ENCODE measurements at regions not wholly inside any gene's neighbourhood (a gene's known extent, or its start where the extent isn't known, plus 50 kb on each side); places are given as distances from the start of the nearest gene placed in this dataset.

DNA sequence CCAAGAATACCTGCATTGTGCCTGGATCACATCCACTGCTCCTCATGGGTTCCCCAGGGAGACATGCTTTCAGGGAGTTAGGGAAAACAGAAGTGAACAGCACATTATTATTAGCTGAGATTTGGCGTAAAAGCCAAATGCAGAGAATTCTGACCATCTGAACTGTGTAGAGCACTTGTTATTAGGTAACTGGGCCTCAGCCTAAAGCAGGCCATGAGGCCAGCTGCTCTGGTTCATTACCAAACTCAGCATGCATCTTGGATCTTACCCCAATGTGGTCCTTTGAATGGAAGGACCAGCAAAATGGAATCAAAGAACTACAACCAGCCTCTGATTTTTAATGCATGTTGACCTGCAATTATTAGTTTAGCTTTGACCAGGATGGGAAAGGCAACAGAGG is 322.3 kb downstream of the KCNS3 start:
- intact Hi-C loops (cut with micrococcal nuclease): no loop called here

DNA sequence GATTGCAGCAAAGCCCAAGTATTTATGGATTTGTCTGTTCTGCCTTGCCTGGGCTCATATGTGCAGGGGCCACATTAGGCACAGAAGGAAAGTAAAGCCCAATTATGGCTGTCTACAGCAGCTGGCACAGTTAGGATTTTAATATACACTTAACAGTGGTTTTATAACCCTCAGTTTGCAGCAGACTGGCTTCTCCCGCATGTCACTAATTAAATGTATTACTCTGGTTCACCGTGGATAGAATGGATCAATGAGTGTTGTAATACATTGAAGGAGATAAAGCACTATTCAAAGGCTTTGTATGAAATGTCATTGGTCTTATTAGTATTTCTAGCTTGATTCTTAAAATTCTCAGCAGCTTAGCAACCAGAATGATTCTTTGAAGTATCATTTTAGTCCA is 320.2 kb downstream of the KCNS3 start:
- intact Hi-C loops (cut with micrococcal nuclease): no loop called here

- intact Hi-C loops (cut with micrococcal nuclease): no loop called here
Observed at GRCh38 chr2:18194161-18194560, 315.7 kb downstream of the KCNS3 start.

GRCh38 chr2:18186816-18187613 is 308.5 kb downstream of the KCNS3 start:
- intact Hi-C loops (cut with micrococcal nuclease): no loop called here

GRCh38 chr2:18182861-18183260 is 304.4 kb downstream of the KCNS3 start:
- intact Hi-C loops (cut with micrococcal nuclease): no loop called here

GRCh38 chr2:18180912-18181311 is 302.4 kb downstream of the KCNS3 start:
- intact Hi-C loops (cut with micrococcal nuclease): no loop called here

DNA sequence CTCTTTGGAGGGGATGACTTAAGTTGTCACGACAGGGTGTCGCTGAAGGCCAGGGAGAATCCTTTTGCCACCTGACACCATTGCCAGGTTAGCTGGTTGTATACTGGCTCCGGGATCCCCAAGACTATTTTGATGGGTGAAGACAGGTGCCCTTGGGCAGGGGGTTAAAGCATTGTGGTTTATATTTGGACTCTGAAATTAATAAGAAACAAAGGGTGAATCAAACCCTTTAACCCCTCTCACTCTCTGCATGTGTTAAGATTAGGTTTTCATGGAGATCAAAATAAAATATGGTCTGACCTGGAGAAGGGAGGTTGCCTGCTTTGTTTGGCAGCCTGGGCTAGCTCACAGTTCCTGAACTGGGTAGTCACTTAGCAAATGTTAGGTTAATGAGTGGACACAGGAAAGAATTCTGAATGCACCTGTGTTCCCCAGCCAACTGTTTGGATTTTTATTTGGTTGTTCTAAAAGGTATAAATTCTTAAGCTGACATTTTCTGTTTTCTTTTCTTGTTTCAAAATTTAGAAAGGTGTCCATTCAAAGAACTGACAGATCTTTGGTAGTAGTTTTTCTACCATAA is 301.7 kb downstream of the KCNS3 start:
- intact Hi-C loops (cut with micrococcal nuclease): no loop called here

DNA sequence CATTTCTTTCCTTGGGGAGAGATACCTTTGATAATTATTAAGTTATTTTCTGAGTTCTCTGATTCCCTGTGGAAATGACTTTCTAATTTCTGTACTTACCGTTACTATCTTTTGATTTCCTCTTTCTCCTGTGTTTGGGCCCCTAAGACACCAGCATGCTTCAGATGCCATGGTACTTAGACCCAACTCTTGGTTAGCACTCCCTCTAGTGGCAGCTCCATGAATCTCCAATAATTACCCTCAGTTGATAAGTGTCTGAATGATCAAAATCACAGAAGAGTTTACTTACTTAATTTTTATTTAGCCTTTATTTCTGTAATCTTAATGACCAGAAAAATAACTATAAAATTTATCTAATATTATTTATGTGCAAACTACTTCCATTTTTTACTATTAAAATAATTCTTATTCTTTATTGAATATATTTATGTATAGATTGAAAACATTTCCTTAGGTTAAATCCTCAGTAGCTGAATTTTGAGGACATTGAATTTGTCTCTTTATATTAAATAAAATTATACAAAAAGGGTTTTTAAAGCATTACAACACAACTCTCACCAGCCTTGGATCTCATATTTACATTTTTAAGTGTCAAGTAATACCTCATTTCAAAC is 300.4 kb downstream of the KCNS3 start:
- intact Hi-C loops (cut with micrococcal nuclease): loop anchor here (2.0 to 10.0 kb wide), 3 partner anchors 328 to 534 kb away; no protein-coding TSS in a partner anchor

DNA sequence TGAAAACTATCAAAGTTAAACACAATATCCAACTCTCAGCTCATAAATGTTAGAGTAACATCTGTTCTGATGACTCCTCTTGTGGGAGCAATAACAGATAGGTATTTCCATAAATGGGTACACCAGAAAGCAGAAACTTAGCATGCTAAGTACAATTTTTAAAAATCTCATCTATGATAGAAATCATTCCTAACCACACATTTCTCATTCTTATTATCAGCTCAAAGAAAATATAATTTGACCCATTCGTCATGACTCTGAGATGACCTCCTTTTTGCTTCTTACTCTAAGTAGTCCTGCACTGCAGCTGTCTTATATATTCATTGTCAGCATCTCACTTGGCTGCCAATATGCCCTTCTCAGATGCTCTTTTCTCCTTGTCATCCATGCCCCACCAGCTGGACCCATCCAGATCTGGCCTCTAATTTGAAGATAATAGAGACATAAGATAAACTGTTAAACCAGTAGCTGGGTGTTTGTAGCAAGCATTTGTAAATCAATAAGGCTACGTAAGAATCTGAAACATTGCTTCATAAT is 298.3 kb downstream of the KCNS3 start:
- intact Hi-C loops (cut with micrococcal nuclease): loop anchor here (10.0 kb wide), 2 partner anchors 462 to 532 kb away; no protein-coding TSS in a partner anchor

GRCh38 chr2:18172607-18173006 is 294.1 kb downstream of the KCNS3 start:
- intact Hi-C loops (cut with micrococcal nuclease): loop anchor here (10.0 kb wide), 2 partner anchors 458 to 528 kb away; no protein-coding TSS in a partner anchor

- intact Hi-C loops (cut with micrococcal nuclease): loop anchor here (10.0 kb wide), 2 partner anchors 457 to 527 kb away; no protein-coding TSS in a partner anchor
Observed at GRCh38 chr2:18171191-18172139, 293.0 kb downstream of the KCNS3 start.

DNA sequence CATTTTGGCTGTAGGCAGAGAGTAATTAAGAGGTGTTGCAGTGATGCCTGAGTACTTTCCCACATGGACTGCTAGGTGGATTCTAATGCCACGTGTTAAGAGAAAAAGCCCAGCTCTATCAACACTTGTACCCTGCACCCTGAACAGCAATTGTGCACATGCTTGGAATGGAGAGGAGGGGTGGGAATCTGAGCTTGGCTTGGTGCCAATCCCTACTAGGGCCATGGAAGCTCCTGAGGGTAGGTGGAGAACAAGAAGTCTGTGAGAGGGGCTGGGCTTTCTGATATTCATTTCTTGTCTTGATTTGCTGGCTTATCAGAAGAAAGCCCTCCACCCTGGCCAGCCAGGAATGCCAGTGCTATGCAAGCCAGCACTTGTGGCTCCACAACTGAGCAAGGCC is 292.2 kb downstream of the KCNS3 start:
- intact Hi-C loops (cut with micrococcal nuclease): loop anchor here (10.0 kb wide), 2 partner anchors 456 to 526 kb away; no protein-coding TSS in a partner anchor

GRCh38 chr2:18169893-18170175 is 291.4 kb downstream of the KCNS3 start:
- intact Hi-C loops (cut with micrococcal nuclease): loop anchor here (10.0 kb wide), 2 partner anchors 455 to 525 kb away; no protein-coding TSS in a partner anchor

DNA sequence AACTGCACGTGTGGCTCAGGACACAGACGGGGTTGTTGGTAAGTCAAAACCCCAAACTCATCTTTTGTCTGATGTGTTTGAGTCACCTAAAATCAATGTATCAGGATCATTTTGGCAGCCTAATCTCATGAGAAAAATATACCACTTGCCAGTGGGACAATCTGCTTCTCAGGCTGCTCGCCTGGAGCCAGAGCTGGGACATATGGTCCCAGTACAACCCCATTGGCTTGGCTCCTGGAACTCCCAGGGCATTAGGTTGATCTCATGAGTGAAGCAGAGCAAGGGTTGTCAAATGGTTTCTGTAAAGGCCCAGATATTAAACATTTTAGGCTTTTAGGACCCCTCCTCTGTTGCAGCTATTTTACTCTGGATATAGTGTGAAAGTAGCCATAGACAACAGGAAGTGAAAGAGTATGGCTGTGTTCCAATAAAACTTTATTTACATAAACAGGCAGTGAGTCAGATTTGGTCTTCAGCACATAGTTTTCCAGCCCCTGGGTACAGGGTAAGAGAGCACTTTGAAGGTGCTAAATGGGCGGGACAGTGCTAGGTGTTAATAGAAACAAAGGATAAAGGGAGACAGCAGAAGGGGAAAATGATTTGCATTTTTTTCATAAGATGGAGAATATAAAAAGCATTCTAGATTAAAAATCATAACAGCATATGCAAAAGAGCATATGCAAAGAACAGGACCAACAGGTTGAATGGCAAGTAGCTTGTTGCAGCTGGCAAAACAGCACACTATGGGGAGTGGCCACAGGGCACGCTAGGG is 290.8 kb downstream of the KCNS3 start:
- intact Hi-C loops (cut with micrococcal nuclease): no loop called here

DNA sequence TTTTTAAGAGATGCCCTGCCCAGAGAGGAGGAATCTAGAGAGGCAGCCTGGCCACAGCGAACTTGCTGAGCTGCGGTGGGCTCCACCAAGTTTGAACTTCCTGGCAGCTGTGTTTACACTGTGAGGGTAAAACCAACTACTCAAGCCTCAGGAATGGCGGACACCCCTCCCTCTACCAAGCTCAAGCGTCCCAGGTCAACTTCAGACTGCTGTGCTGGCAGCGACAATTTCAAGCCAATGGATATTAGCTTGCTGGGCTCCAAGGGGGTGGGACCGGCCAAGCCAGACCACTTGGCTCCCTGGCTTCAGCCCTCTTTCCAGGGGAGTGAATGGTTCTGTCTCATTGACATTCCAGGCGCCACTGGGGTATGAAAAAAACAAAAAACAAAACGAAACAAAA is 289.4 kb downstream of the KCNS3 start:
- intact Hi-C loops (cut with micrococcal nuclease): no loop called here

DNA sequence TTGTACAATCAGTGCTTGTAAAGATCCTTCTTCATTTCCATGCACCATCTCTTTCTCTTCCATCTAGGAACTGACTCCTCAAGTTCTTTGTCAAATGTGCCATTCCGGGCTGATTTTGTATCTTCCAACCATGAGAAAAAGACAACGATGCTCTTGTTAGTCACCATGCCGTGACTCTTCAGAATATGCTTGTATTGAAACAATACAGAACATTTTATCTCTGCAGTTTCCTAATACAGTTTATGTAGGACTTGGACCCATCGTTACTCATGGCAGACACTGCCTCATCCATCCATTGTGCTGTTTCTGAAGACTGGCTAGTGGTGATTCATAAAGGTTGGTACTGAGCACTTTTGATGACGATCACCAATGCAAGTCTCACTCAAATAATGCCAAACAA is 283.2 kb downstream of the KCNS3 start:
- intact Hi-C loops (cut with micrococcal nuclease): no loop called here

- intact Hi-C loops (cut with micrococcal nuclease): no loop called here
Observed at GRCh38 chr2:18159896-18160295, 281.4 kb downstream of the KCNS3 start.

DNA sequence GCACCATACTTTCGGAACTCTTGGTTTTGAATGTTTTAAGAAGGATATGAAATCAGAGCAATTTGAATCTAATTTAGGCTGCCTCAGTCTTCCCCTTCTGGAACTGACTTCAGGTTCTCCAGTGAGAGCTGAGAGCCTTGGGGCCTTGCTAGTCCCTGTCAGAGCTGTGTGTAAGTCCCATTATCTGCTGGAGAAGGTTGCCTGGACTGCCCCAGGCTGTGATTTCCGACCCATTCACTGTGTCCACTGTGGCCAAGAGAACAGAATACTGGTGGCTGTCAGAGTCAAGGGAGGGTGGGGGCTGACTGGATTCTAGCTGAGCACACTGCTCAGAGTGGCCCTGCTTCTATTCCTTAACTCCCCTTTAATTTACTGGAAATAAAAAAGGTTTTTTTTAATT is 278.0 kb downstream of the KCNS3 start:
- intact Hi-C loops (cut with micrococcal nuclease): no loop called here

- intact Hi-C loops (cut with micrococcal nuclease): no loop called here
Observed at GRCh38 chr2:18156002-18156401, 277.5 kb downstream of the KCNS3 start.

- intact Hi-C loops (cut with micrococcal nuclease): no loop called here
Observed at GRCh38 chr2:18154812-18155211, 276.3 kb downstream of the KCNS3 start.

All from T-helper 2 cell treated with Interferon-gamma antibody and Interleukin-4, amounts not matched to agents 100 ng/mL and 5 ng/mL, for 36 hours (primary cell).